ENCODE measurements at regions not wholly inside any gene's neighbourhood (a gene's known extent, or its start where the extent isn't known, plus 50 kb on each side); places are given as distances from the start of the nearest gene placed in this dataset.

DNA sequence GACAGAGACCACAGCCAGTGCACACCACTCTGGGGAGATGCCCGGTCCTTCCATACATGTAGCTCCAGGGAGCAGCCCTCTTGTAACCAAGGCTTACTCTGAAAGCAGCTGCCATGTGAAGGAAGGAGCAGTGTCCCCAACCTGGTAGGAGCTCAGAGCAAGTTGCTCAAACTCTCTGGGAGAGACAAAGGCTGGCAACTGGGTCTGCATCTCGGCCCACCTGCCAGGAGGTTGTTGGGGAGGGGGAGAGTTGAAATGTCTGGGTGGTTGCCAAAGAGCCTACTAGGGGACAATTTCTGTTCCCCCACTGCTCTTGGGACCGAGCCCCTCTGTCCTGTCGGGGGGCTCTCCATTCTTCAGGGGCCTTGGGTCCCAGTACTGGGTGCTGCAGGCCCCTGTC lies 309.9 kb downstream of the TLE3 start:
- Histone ChIP-seq H3K36me3 (ENCODE audit: control insufficient read depth in 4 of 4, insufficient read depth in 3 of 4, low read depth in 1 of 4, low read length in 3 of 4) (no peaks in the 10 kb centered on the region), H3K27ac (ENCODE audit: low read depth in 1 of 2, low read length in 2 of 2) (no peak overlapping the region), H3K9me3 (ENCODE audit: control insufficient read depth in 4 of 4, low read length in 3 of 4) (peaks cover 0 to 6% (median 2%) of the 10 kb centered on the region in 4 donors), H3K27me3 (ENCODE audit: control insufficient read depth in 4 of 4, insufficient read depth in 4 of 4, low read length in 3 of 4) (peaks cover 0 to 4% (median 1%) of the 10 kb centered on the region in 4 donors), H3K4me1 (ENCODE audit: control insufficient read depth in 4 of 4, insufficient read depth in 4 of 4, low read length in 3 of 4) (no peaks in the 10 kb centered on the region), H3K4me3 (ENCODE audit: low read depth in 1 of 3, low read length in 3 of 3) (no peak overlapping the region), H3K9ac (ENCODE audit: low read depth in 1 of 2, low read length in 2 of 2) (no peak overlapping the region)
- no peak for DNase-seq (ENCODE audit: low spot score)
- TF ChIP-seq, protein P1, sequence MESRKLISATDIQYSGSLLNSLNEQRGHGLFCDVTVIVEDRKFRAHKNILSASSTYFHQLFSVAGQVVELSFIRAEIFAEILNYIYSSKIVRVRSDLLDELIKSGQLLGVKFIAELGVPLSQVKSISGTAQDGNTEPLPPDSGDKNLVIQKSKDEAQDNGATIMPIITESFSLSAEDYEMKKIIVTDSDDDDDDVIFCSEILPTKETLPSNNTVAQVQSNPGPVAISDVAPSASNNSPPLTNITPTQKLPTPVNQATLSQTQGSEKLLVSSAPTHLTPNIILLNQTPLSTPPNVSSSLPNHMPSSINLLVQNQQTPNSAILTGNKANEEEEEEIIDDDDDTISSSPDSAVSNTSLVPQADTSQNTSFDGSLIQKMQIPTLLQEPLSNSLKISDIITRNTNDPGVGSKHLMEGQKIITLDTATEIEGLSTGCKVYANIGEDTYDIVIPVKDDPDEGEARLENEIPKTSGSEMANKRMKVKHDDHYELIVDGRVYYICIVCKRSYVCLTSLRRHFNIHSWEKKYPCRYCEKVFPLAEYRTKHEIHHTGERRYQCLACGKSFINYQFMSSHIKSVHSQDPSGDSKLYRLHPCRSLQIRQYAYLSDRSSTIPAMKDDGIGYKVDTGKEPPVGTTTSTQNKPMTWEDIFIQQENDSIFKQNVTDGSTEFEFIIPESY (IDR thresholded peaks at IDR 0.05): no peak
- no peak for TF ChIP-seq FOXA1 (IDR thresholded peaks at IDR 0.05)
- no peak for TF ChIP-seq EGR1 (IDR thresholded peaks at IDR 0.05; ENCODE audit: low read depth in 2 of 2)
- no peak for TF ChIP-seq SP1 (IDR thresholded peaks at IDR 0.05)
- no peak for TF ChIP-seq JUND (IDR thresholded peaks at IDR 0.05)
- TF ChIP-seq, protein P2, sequence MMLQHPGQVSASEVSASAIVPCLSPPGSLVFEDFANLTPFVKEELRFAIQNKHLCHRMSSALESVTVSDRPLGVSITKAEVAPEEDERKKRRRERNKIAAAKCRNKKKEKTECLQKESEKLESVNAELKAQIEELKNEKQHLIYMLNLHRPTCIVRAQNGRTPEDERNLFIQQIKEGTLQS (IDR thresholded peaks at IDR 0.05): no peak
- no peak for TF ChIP-seq RAD21 (IDR thresholded peaks at IDR 0.05)
- TF ChIP-seq, protein P3, sequence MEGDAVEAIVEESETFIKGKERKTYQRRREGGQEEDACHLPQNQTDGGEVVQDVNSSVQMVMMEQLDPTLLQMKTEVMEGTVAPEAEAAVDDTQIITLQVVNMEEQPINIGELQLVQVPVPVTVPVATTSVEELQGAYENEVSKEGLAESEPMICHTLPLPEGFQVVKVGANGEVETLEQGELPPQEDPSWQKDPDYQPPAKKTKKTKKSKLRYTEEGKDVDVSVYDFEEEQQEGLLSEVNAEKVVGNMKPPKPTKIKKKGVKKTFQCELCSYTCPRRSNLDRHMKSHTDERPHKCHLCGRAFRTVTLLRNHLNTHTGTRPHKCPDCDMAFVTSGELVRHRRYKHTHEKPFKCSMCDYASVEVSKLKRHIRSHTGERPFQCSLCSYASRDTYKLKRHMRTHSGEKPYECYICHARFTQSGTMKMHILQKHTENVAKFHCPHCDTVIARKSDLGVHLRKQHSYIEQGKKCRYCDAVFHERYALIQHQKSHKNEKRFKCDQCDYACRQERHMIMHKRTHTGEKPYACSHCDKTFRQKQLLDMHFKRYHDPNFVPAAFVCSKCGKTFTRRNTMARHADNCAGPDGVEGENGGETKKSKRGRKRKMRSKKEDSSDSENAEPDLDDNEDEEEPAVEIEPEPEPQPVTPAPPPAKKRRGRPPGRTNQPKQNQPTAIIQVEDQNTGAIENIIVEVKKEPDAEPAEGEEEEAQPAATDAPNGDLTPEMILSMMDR (IDR thresholded peaks at IDR 0.05; ENCODE audit: low read depth, low read length, missing input control): no peak
- no peak for TF ChIP-seq TAF1 (conservative IDR thresholded peaks at IDR 0.05)
- TF ChIP-seq, protein P4, sequence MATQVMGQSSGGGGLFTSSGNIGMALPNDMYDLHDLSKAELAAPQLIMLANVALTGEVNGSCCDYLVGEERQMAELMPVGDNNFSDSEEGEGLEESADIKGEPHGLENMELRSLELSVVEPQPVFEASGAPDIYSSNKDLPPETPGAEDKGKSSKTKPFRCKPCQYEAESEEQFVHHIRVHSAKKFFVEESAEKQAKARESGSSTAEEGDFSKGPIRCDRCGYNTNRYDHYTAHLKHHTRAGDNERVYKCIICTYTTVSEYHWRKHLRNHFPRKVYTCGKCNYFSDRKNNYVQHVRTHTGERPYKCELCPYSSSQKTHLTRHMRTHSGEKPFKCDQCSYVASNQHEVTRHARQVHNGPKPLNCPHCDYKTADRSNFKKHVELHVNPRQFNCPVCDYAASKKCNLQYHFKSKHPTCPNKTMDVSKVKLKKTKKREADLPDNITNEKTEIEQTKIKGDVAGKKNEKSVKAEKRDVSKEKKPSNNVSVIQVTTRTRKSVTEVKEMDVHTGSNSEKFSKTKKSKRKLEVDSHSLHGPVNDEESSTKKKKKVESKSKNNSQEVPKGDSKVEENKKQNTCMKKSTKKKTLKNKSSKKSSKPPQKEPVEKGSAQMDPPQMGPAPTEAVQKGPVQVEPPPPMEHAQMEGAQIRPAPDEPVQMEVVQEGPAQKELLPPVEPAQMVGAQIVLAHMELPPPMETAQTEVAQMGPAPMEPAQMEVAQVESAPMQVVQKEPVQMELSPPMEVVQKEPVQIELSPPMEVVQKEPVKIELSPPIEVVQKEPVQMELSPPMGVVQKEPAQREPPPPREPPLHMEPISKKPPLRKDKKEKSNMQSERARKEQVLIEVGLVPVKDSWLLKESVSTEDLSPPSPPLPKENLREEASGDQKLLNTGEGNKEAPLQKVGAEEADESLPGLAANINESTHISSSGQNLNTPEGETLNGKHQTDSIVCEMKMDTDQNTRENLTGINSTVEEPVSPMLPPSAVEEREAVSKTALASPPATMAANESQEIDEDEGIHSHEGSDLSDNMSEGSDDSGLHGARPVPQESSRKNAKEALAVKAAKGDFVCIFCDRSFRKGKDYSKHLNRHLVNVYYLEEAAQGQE (IDR thresholded peaks at IDR 0.05): no peak
- no peak for TF ChIP-seq RXRA (IDR thresholded peaks at IDR 0.05)
- TF ChIP-seq, protein P5, sequence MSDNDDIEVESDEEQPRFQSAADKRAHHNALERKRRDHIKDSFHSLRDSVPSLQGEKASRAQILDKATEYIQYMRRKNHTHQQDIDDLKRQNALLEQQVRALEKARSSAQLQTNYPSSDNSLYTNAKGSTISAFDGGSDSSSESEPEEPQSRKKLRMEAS (IDR thresholded peaks at IDR 0.05): no peak
- 88% methylated on average over 4 of the region's 4 CpGs for WGBS

DNA sequence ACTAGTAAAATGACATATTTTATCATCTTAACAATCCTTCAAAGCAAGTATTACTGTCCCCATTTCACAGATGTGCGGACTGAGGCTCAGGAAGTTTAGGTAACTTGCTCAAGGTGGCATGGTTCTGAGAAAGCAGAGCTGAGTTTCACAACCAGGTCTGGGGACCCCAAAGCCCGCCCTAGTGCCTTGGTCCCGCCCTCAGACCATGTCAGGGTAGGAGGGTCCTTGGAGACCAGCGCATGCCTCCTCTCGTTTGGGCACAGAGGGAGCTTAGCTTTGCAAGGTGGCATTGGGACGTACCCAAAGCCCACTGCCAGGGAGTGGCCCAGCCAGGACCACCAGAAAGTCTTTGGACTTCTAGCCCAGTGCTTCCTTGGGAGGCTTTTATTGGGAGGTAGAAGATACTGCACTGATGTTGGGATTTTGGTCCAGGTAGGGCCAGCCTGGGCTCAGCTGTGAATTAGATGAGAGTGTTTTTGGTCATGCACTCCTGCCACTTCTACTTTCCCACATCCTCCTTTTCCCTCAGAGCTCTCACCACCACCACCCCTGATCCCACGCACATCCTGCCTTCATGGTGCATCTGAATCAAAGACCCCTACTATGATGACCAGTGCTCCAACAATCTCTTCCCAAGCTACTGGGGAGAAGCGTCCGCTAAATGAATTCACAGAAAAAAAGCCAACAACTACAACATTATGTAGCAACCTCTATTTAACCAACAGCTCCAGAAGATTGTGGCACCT lies 307.9 kb downstream of the TLE3 start:
- Histone ChIP-seq H3K27ac (ENCODE audit: low read depth in 1 of 2, low read length in 2 of 2) (no peak overlapping the region), H3K4me1 (ENCODE audit: control insufficient read depth in 4 of 4, insufficient read depth in 4 of 4, low read length in 3 of 4) (no peaks in the 10 kb centered on the region), H3K9me3 (ENCODE audit: control insufficient read depth in 4 of 4, low read length in 3 of 4) (peaks cover 0 to 6% (median 2%) of the 10 kb centered on the region in 4 donors), H3K9ac (ENCODE audit: low read depth in 1 of 2, low read length in 2 of 2) (no peak overlapping the region), H3K27me3 (ENCODE audit: control insufficient read depth in 4 of 4, insufficient read depth in 4 of 4, low read length in 3 of 4) (peaks cover 0 to 4% (median 1%) of the 10 kb centered on the region in 4 donors), H3K4me3 (ENCODE audit: low read depth in 1 of 3, low read length in 3 of 3) (no peak overlapping the region), H3K36me3 (ENCODE audit: control insufficient read depth in 4 of 4, insufficient read depth in 3 of 4, low read depth in 1 of 4, low read length in 3 of 4) (no peaks in the 10 kb centered on the region)
- WGBS: 86% methylated on average over 9 of the region's 9 CpGs
- DNase-seq (ENCODE audit: low spot score): no peak
- TF ChIP-seq JUND (IDR thresholded peaks at IDR 0.05) (no peak), FOXA2 (IDR thresholded peaks at IDR 0.05) (no peak), GABPA (IDR thresholded peaks at IDR 0.05 in 1 of 2, conservative IDR thresholded peaks at IDR 0.05 in 1 of 2) (no peak), RAD21 (IDR thresholded peaks at IDR 0.05) (no peak), FOXA1 (IDR thresholded peaks at IDR 0.05) (no peak), NR2F2 (IDR thresholded peaks at IDR 0.05) (no peak), RXRA (IDR thresholded peaks at IDR 0.05) (no peak), HNF4G (IDR thresholded peaks at IDR 0.05) (no peak), TAF1 (conservative IDR thresholded peaks at IDR 0.05) (no peak), SP1 (IDR thresholded peaks at IDR 0.05) (no peak), YY1 (IDR thresholded peaks at IDR 0.05) (no peak), EGR1 (IDR thresholded peaks at IDR 0.05; ENCODE audit: low read depth in 2 of 2) (no peak), HNF4A (conservative IDR thresholded peaks at IDR 0.05) (no peak)
- TF ChIP-seq, protein P2 (IDR thresholded peaks at IDR 0.05): no peak
- TF ChIP-seq, protein P4 (IDR thresholded peaks at IDR 0.05): no peak
- TF ChIP-seq, protein P5 (IDR thresholded peaks at IDR 0.05): no peak

Measured in liver (tissue), 8 donors.